ENCODE measurements at regions not wholly inside any gene's neighbourhood (a gene's known extent, or its start where the extent isn't known, plus 50 kb on each side); places are given as distances from the start of the nearest gene placed in this dataset.

GRCh38 chr22:48179571-48180546, 1417.4 kb downstream of the TBC1D22A start:
- ChIA-PET POLR2A (no interaction called here), CTCF (no interaction called here)
- in situ Hi-C loops (cut with HindIII; ENCODE audit: low pct_unique_long_range_greater_than_20kb, low sequenced_read_pairs) (no loop called here), intact Hi-C loops (cut with micrococcal nuclease; ENCODE audit: unreplicated experiment) (no loop called here)
- Histone ChIP-seq H3K36me3 (ENCODE audit: control insufficient read depth, insufficient read depth, low read length) (no peaks in the 10 kb centered on the region), H3K27ac (ENCODE audit: low read length) (no peak overlapping the region), H3K9me3 (ENCODE audit: control insufficient read depth, insufficient read depth, low read depth, low read length) (no peaks in the 10 kb centered on the region), H3K27me3 (ENCODE audit: control insufficient read depth, insufficient read depth, low read length) (no peaks in the 10 kb centered on the region; the same call in 1 of the 2 replicates), H3K4me1 (ENCODE audit: control insufficient read depth, insufficient read depth, low read length) (no peaks in the 10 kb centered on the region), H3K4me3 (ENCODE audit: low read depth in 2 of 2, low read length in 2 of 2) (no peak overlapping the region)
- TF ChIP-seq REST (IDR thresholded peaks at IDR 0.05; ENCODE audit: insufficient read depth in 1 of 2, low read depth in 2 of 2, low read length in 1 of 2) (no peak), SIN3A (IDR thresholded peaks at IDR 0.05; ENCODE audit: borderline replicate concordance, insufficient read depth, low read depth, low read length) (no peak), CTCF (IDR thresholded peaks at IDR 0.05) (no peak), POLR2AphosphoS5 (IDR thresholded peaks at IDR 0.05; ENCODE audit: low read depth, low read length) (no peak), TCF7L2 (IDR thresholded peaks at IDR 0.05; ENCODE audit: low read depth, low read length) (no peak)
- BruUV-seq (replicated peaks): no TSS peak
- DNase-seq (ENCODE audit: low read depth, low spot score): no peak
- no peak for ATAC-seq

- H3K36me3 ChIP-seq (ENCODE audit: control insufficient read depth, insufficient read depth, low read length): no peaks in the 10 kb centered on the region
- no peak overlapping the region for H3K4me3 ChIP-seq (ENCODE audit: low read depth in 2 of 2, low read length in 2 of 2)
- TF ChIP-seq TCF7L2 (IDR thresholded peaks at IDR 0.05; ENCODE audit: low read depth, low read length) (no peak), CTCF (IDR thresholded peaks at IDR 0.05) (no peak), POLR2AphosphoS5 (IDR thresholded peaks at IDR 0.05; ENCODE audit: low read depth, low read length) (no peak), REST (IDR thresholded peaks at IDR 0.05; ENCODE audit: insufficient read depth in 1 of 2, low read depth in 2 of 2, low read length in 1 of 2) (no peak), SIN3A (IDR thresholded peaks at IDR 0.05; ENCODE audit: borderline replicate concordance, insufficient read depth, low read depth, low read length) (no peak)
- H3K9me3 ChIP-seq (ENCODE audit: control insufficient read depth, insufficient read depth, low read depth, low read length): no peaks in the 10 kb centered on the region
- no peaks in the 10 kb centered on the region; the same call in 1 of the 2 replicates for H3K27me3 ChIP-seq (ENCODE audit: control insufficient read depth, insufficient read depth, low read length)
- H3K4me1 ChIP-seq (ENCODE audit: control insufficient read depth, insufficient read depth, low read length): no peaks in the 10 kb centered on the region
- no peak for DNase-seq (ENCODE audit: low read depth, low spot score)
- no peak overlapping the region for H3K27ac ChIP-seq (ENCODE audit: low read length)
- in situ Hi-C loops (cut with HindIII; ENCODE audit: low pct_unique_long_range_greater_than_20kb, low sequenced_read_pairs) (no loop called here), intact Hi-C loops (cut with micrococcal nuclease; ENCODE audit: unreplicated experiment) (no loop called here)
- ChIA-PET CTCF (no interaction called here), POLR2A (no interaction called here)
- ATAC-seq: no peak
- BruUV-seq (replicated peaks): no TSS peak
Measured at GRCh38 chr22:48178536-48178935, 1416.1 kb downstream of the TBC1D22A start.

Data from Panc1 (cell line).